GM11168 (cell line): ENCODE measurements at regions not wholly inside any gene's neighbourhood (a gene's known extent, or its start where the extent isn't known, plus 50 kb on each side); places are given as distances from the start of the nearest gene placed in this dataset.

Source experiments
- in situ Hi-C: fragments of 300-500 bp; cut with MboI; formaldehyde crosslinking; loops from one replicate; pipeline ENCODE4 v1.12.0; 2022; ENCODE audit warnings: low sequenced_read_pairs; ENCODE audit not compliant: unreplicated experiment

- in situ Hi-C loops = no loop called here
Measured at GRCh38 chr1:79437540-79437939, 431.0 kb upstream of the ADGRL4 start.

- in situ Hi-C loops = no loop called here
Measured at GRCh38 chr1:79431340-79431739, 424.8 kb upstream of the ADGRL4 start.

GRCh38 chr1:79430437-79430836 is 423.9 kb upstream of the ADGRL4 start:
- in situ Hi-C loops = no loop called here

- in situ Hi-C loops = no loop called here
Measured at GRCh38 chr1:79422726-79423125, 416.2 kb upstream of the ADGRL4 start.

GRCh38 chr1:79398501-79398900 is 392.0 kb upstream of the ADGRL4 start:
- in situ Hi-C loops = no loop called here

- in situ Hi-C loops = no loop called here
Measured at GRCh38 chr1:79396901-79397300, 390.4 kb upstream of the ADGRL4 start.

- in situ Hi-C loops = no loop called here
Measured at GRCh38 chr1:79388694-79389361, 382.3 kb upstream of the ADGRL4 start.

GRCh38 chr1:79386730-79387129 is 380.2 kb upstream of the ADGRL4 start:
- in situ Hi-C loops = no loop called here

- in situ Hi-C loops = no loop called here
Measured at GRCh38 chr1:79380078-79380477, 373.5 kb upstream of the ADGRL4 start.

GRCh38 chr1:79376106-79376505 is 369.6 kb upstream of the ADGRL4 start:
- in situ Hi-C loops = no loop called here

- in situ Hi-C loops = no loop called here
Measured at GRCh38 chr1:79375352-79375751, 368.8 kb upstream of the ADGRL4 start.

- in situ Hi-C loops = loop anchor here (25.0 kb wide), 1 partner anchor 537 kb away; no protein-coding TSS in a partner anchor
Measured at GRCh38 chr1:79374397-79374796, 367.9 kb upstream of the ADGRL4 start.

- in situ Hi-C loops = loop anchor here (25.0 kb wide), 1 partner anchor 536 kb away; no protein-coding TSS in a partner anchor
Measured at GRCh38 chr1:79373481-79374125, 367.1 kb upstream of the ADGRL4 start.

GRCh38 chr1:79371802-79372201 is 365.3 kb upstream of the ADGRL4 start:
- in situ Hi-C loops = loop anchor here (25.0 kb wide), 1 partner anchor 535 kb away; no protein-coding TSS in a partner anchor

GRCh38 chr1:79369091-79369490 is 362.6 kb upstream of the ADGRL4 start:
- in situ Hi-C loops = loop anchor here (25.0 kb wide), 1 partner anchor 532 kb away; no protein-coding TSS in a partner anchor

GRCh38 chr1:79364896-79365295 is 358.4 kb upstream of the ADGRL4 start:
- in situ Hi-C loops = loop anchor here (25.0 kb wide), 1 partner anchor 528 kb away; no protein-coding TSS in a partner anchor

- in situ Hi-C loops = loop anchor here (25.0 kb wide), 1 partner anchor 526 kb away; no protein-coding TSS in a partner anchor
Measured at GRCh38 chr1:79363430-79363829, 356.9 kb upstream of the ADGRL4 start.

- in situ Hi-C loops = loop anchor here (25.0 kb wide), 1 partner anchor 525 kb away; no protein-coding TSS in a partner anchor
Measured at GRCh38 chr1:79362470-79362869, 355.9 kb upstream of the ADGRL4 start.

- in situ Hi-C loops = loop anchor here (25.0 kb wide), 1 partner anchor 518 kb away; no protein-coding TSS in a partner anchor
Measured at GRCh38 chr1:79355090-79355489, 348.6 kb upstream of the ADGRL4 start.

GRCh38 chr1:79353224-79353623 is 346.7 kb upstream of the ADGRL4 start:
- in situ Hi-C loops = loop anchor here (25.0 kb wide), 1 partner anchor 516 kb away; no protein-coding TSS in a partner anchor

- in situ Hi-C loops = no loop called here
Measured at GRCh38 chr1:79326875-79327274, 320.3 kb upstream of the ADGRL4 start.
